HG03342 (cell line): ENCODE measurements at regions not wholly inside any gene's neighbourhood (a gene's known extent, or its start where the extent isn't known, plus 50 kb on each side); places are given as distances from the start of the nearest gene placed in this dataset.

Experiments
- ATAC-seq: cut with Tn5 transposase; IDR thresholded peaks from one replicate; pipeline ENCODE4 v1.9.1; 2021; ENCODE audit warnings: mild to moderate bottlenecking, moderate library complexity; ENCODE audit not compliant: unreplicated experiment

- no peak for ATAC-seq
Observed at GRCh38 chr1:62917314-62917713, 133.4 kb downstream of the ATG4C start.

- ATAC-seq, result no peak
Observed at GRCh38 chr1:62917805-62918204, 133.9 kb downstream of the ATG4C start.

DNA sequence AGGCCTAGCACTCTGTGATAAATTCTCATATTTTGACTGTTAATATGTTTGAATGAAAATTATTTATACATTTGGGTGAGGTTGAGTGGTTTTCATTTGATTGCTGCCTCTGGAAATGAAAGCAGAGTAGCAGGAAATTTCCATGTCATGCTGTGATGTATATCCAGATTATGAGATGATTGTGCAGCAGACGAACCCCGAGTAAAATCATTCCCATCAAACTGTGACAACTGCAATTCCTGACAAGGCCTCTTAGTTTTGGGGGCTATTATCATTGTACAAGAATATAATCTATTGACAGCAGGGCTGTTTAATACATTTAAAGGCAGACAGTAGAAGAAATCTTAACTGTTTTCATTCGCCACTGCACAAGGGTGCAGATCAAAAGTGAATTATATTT, 134.8 kb downstream of the ATG4C start:
- no peak for ATAC-seq

- ATAC-seq, result no peak
Observed at GRCh38 chr1:62922006-62922405, 138.1 kb downstream of the ATG4C start.

DNA sequence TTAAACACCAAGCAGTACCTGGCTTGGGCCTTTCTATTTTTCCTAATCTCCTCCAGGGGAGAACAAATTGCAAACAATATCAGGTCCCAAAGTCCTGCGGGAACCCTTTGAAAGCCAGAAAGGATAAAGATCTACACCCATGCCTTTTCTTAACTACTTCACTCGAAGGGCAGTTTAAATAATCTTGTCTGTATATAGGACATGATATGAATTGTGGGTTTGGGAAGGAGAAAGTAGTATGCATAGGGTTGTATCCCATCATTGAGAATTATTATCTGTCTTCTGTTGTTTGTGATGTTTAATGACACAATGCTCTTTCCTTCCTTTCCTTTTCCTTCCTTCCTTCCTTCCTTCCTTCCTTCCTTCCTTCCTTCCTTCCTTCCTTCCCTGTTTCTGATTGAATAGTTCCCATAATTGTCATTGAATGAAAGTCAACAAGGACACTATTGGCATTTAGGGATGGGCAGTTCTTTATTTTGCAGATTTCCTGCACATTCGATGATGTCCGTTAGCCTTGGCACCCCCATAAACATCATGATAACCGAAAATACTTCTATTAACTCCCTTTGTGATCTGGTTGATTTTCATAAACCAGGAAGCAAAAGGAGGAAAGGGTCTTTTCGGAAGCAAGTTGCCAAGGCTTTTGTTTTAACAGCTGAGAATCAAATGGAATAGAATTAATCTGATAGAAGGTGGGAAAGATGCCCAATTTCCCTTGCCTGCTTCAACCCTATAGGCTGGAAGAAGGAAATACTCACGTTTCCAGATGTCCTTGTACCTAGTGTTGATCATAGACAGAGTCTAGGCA, 141.3 kb downstream of the ATG4C start:
- no peak for ATAC-seq

- no peak for ATAC-seq
Observed at GRCh38 chr1:62926681-62927252, 142.8 kb downstream of the ATG4C start.

DNA sequence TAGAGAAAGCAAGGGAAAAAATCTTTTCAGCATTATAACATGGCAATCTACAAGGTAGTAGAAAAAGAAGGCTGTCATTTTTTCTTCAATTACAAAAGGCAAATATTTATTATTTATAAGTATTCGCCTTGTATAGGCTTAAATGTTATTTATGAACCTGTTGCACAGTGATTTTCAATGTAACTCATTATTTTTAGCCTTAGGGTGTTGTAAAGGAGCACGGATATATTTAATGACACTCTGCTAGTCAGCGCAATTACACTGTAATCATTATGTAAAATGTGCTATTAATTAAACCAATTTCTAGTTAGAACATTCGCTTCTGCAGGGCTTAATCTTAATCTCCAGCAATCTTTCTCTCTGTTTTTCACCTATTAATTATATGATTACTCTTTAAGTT, 145.0 kb downstream of the ATG4C start:
- no peak for ATAC-seq

DNA sequence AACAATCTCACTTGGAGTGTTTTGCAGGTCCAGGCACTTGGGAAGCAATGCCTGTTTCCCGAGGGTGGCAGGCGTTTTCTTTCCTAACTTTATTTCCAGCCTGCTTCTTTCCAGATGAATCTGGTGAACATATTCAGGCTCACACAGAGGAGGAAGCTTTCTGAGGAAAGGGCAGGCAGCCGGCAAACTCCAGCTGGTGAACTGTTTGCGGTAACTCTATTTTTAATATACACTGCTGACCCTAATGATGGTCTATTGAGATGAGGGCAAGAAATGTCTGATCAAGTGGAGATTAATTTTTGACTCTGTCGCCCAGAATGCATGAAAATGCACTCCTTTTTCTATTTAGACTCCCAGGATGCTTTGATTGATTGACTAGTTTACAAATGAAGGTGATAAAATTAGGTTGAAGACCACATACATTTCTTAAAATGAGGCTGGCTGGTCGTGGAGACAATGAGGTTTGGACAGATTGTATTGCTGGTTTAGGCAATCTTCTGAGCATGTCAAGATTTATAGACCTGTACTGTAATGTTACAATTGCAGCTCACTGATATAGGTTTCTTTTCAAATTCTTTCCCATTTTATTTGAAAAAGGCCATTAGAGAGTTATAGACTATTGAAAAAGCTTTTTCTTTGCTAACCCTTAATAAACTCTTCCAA, 153.8 kb downstream of the ATG4C start:
- ATAC-seq, result no peak

DNA sequence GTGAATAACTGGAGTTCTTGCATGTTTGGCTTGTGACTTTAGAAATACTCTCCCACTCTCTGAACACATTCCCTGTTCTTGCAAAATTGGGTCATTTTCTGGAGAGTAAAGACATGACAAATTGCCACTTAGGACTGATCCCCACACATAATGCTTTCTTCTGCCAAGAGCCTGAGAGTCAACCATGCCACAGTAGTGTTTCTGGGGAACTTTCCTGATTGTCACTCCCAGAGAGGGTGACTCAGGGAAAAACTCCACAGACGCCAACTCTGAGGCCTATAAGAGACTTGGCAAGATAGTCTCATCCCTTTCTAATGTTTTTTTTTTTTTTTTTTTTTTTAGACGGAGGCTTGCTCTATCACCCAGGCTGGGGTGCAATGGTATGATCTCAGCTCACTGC, 157.8 kb downstream of the ATG4C start:
- no peak for ATAC-seq

DNA sequence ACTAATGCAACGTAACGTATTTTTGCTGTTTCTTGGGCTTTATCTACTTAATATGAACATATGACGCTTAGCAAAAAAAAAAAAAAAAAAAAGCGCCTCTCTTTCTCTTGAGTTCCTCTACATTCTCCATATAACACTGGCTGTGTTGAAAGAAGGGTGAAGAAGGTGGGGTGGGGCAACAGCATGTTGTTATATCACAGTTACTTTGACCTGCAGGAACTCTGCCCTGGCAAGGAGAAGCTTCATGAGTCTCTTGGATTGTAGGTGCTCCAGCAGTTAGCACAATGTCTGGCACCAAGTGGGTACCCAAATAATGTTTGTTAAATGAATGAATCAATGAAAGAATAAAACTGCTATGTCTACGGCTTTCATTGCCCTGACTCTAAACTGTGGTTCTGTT, 162.6 kb downstream of the ATG4C start:
- no peak for ATAC-seq

DNA sequence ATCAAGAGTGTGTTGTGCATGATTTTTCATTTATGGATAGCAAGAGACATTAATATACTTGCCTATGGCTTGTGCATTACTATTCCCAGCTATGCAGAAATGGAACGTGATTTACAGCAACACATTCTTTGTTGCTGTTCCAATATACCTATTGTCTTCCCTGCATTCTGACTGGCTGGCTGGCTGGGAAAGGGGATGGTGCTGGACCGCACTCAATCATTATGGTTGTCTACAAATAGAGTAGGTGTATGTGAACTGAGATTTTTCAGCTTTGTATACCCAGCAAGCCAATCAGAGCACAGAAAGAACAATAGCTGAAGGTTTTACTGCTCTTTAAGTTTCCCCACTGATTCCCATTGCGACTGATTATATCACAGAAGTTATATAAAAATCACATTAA, 167.5 kb downstream of the ATG4C start:
- no peak for ATAC-seq

- ATAC-seq, result no peak
Observed at GRCh38 chr1:62952596-62952995, 168.7 kb downstream of the ATG4C start.

DNA sequence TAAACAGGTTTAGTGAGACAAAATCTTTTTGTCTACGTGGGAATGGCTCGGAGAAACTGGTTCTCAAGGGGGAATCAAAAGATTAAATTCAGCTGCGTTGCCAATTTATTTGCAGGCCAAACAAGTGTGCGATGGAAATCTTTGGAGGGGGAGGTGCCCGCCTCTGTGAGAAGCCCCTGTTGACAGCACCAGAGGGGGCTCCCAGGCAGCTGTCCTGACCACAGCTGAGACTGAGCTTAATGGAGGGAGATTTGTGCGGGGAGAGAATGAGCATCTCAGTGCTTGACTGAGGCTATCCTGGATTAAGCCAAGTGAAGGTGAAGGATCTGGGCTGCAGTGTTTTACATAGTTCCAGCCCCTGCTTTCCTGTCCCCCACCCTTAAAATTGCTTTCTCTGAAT, 169.7 kb downstream of the ATG4C start:
- no peak for ATAC-seq

DNA sequence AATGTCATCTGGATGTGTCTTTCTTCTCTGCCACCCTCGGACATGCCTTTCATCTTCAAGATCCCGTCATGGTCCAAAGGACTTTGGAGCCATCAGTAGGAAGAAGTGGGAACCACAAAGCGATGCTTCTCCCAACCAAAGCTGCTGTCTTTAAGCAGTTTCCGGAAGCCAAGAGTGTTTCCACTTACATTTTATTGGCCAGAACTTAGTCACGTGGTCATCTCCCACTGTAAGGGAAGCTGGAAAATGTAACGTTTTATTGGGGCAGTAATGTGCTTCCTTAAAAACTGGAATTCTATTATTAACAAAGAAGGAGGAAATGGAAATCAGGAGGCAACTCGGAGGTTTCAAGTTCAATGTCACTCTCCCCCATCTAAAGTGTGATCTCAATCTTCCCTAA, 170.8 kb downstream of the ATG4C start:
- ATAC-seq, result no peak

GRCh38 chr1:62955666-62956065, 171.7 kb downstream of the ATG4C start:
- ATAC-seq, result no peak

DNA sequence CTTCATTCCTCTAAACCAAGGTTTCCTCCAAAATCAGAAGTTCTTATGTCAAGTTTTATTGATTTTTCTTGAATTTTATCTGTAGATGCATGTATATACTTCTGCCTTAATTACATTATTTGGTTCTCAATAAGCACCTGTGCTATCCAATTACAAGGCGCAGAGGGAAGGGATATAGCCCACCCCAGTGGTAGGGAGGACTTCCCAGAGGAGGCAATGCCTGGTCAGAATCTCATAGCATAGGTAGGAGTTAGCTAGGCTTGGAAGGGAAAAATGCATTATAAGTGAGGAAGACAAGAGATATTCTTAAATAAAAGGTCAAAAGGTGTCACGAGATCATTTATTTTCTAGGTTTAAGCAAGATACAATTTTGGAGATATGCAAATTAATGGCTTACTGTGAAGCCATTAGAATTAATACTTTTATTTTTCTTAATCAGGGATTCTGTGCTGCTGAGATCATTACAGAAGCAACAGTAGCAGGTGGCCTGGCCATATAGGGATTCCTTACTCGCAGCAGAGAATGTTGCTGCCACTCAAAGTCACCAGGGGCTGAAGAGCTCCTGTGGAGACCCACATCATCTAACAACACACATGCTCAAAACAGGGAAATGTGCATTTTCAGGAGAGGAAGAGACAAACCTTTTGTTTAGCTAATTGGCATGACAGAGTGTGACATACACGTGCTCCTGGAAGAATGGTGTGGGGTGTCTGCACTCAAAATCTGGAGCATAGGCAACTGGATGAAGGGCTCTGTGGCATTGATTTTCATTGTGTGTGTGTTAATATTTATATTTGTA, 178.3 kb downstream of the ATG4C start:
- no peak for ATAC-seq

DNA sequence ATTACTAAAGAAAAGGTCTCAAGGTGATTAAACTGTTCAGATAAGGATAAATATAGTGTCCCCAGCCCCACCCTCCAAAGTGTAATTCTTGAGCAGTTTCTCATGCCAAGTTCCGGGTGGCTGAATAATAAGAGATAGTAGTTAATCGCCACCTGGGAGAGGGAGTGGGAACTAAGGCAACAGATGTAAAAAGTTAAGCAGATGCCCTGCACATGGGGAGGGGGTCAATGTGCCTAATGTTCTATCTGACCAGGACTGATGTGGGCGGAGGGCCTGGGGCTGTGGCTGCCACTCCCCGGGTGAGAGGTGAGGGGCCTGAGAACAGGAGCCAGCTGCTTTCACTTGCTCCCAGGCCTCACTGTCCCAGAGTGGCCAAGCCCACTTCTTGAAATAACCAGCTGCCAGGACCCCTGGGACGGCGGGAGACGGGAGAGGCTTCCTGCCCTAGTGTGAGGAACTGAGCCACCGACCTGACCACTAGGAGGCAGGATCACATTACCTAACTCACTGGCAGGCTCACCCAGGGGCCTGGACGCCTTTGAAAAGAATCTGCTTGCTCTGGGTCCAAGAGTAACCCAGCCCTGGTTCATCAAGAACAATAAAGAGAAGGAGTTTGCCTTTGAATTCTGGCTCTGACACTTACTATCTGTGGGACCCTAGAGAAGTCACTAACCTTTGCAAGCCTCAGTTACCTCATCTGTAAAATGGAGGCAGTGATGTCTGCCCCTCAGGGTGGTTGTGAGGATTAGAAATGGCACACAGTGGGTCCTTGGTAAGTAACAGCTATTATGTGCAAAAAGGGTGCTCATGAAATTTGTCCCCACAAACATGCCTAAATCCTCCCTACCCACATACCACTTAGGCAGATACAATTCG, 179.2 kb downstream of the ATG4C start:
- ATAC-seq, result peak; percentile 83

DNA sequence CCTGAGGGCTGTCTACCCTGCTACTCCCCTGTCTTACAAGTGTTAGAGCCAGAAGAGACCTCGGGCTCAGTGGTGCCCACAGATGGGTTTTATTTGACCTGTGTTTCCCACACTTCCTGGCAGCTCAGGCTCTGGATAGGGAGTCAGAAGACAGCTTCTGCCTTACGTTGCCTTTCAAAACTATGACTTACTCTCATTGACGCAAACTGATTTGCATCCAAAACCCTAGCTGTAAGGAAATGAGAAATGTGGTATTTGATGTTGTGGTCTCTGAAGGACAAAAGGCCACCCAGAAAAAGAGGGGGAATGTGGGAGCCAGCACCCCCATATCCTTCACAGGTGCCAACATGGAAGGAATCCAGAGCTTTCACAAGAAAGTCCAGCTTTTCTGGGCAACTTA, 180.2 kb downstream of the ATG4C start:
- ATAC-seq, result no peak

DNA sequence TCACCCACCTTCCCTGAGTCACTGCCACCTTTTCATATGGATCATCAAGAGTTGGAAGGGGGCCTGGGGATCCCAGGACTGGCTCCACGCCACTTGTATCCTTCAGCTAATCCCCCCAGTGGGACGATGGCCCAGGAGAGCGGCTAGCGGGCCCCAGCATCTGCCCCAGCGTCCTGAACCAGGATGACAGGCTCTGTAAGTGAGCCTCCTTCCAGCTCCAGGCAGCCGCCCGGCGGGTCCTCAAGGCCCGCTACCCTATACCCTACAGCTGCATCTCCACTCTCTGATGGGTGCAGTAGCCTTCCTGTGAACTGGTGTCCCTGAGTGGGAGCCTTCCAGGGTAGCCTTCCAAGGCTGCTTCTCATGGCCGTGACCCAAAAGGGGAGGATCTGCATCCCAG, 183.1 kb downstream of the ATG4C start:
- no peak for ATAC-seq

- ATAC-seq, result no peak
Observed at GRCh38 chr1:62977366-62977765, 193.4 kb downstream of the ATG4C start.

- no peak for ATAC-seq
Observed at GRCh38 chr1:62978741-62979140, 194.8 kb downstream of the ATG4C start.
